ENCODE measurements at regions not wholly inside any gene's neighbourhood (a gene's known extent, or its start where the extent isn't known, plus 50 kb on each side); places are given as distances from the start of the nearest gene placed in this dataset.
"Not testable (repeated sequence)": the region's sequence is repeated elsewhere in the genome, so short reads cannot be mapped to it uniquely, and the experiment has no call there.

GRCh38 chr1:90864681-90865080 is 147.6 kb upstream of the BARHL2 start:
- no peak for DNase-seq (ENCODE audit: low spot score)

DNA sequence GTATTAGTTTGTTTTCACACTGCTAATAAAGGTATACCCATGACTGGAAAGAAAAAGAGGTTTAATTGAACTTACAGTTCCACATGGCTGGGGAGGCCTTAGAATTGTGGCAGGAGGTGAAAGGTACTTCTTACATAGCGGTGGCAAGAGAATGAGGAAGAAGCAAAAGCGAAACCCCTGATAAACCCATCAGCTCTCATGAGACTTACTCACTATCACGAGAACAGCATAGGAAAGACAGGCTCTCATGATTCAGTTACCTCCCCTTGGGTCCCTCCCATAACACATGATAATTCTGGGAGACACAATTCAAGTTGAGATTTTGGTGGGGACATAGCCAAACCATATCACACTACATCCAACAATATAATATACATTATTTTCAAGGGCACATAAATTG is 145.7 kb upstream of the BARHL2 start:
- DNase-seq (ENCODE audit: low spot score) = no peak

DNA sequence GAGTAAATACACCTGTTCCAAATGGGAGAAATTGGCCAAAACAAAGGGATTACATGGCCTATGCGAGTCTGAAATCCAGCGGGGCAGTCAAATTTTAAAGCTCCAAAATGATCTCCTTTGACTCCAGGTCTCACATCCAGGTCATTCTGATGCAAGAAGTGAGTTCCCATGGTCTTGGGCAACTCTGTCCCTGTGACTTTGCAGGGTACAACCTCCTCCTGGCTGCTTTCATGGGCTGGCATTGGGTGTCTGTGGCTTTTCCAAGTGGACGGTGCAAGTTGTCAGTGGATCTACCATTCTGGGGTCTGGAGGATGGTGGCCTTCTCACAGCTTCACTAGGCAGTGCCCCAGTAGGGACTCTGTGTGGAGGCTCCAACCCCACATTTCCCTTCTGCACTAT is 144.3 kb upstream of the BARHL2 start:
- DNase-seq (ENCODE audit: low spot score) = not testable (repeated sequence)

DNA sequence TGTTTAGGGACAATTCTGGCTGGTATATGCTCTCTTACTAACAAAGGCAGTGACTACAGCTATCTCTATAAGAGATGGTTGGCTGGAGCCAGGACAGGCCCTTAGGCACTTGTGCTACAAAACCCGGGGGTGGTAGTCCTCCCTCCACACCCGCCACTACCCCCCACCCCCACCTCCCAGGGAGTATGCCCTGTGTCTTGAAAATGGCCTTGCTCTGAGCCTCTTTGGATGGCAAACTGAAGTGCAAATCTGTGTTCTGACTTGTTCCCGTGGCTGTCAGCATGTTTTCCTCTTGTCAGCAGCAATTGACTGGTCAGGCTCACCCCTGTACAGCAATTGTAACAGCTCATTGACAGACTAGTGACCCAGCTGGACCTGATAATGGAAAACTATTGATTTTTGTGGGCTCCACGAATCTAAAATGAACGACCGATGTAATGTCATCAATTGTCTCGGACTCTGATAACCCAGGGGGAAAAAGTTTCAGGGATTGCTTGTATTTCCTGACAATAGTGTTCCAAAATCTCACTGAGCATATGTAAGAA is 139.4 kb upstream of the BARHL2 start:
- DNase-seq (ENCODE audit: low spot score) = no peak

DNA sequence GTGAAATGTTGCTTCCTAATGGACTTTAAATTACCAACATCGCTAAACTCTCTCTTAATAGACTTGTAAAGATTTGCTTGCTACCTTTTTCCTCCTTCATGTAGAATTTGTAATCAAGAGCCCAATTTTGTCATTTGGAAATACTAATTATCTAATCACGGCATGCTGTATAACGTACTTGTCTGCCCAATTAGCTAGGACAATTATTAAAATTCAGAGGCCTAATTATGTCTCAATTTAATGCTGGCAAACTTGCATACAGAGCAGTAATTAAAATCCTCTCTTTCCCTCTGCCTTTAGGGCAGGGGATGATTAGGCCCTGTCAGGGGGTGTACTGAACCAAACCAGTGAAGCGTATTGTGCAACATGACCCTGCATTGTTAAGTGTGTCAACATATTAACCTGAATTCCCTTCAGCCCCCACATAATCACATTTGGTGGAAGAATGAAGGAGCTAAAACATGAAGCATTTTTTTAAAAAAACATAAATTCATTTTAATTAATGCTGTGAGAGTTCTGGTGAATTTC is 137.4 kb upstream of the BARHL2 start:
- no peak for DNase-seq (ENCODE audit: low spot score)

GRCh38 chr1:90851711-90852050 is 134.6 kb upstream of the BARHL2 start:
- DNase-seq (ENCODE audit: low spot score) = no peak

DNA sequence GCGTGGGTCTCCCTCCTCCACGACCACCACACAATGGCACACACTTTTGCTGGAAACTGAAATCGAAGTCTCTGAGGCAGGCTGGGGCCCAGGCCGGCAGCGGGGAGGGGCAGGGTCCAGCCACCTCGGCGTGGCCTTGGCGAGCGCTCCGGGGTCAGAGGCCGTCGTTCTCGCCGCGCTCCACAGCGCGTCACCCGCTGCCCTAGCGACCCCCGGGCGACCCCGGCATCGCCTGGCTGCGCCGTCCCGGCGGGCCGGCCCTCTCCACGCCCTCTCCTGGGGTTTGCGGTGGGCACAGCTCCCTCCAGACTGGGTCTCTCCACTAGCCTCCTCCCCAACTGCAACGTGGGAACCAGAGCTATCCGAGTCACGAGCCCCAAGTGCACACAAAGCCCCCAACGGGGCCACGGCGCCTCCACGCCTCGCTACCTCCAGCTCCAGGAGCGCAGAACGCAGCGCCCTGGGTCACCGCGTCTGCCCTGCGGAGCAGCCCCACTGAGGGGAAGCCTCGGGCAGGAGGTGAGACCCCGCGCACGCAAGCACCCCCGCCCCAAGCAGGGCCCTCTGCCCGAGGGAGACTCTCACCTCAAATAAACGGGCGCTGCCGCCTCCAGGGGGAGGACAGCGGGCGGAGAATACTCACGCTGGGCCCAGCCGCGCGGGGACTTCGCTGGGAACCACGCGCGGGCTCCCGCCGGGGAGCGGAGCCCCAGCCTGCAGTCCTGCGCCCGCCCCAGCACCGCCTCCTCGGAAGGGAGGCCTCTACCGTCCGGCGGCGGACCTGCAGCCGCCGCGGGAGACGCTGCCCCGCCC is 134.0 kb upstream of the BARHL2 start:
- peak; percentile 73 for DNase-seq (ENCODE audit: low spot score)

GRCh38 chr1:90850181-90850897 is 133.2 kb upstream of the BARHL2 start:
- DNase-seq (ENCODE audit: low spot score) = no peak

- DNase-seq (ENCODE audit: low spot score) = no peak
These were observed 124.4 kb upstream of the BARHL2 start for GRCh38 chr1:90841473-90841872.

DNA sequence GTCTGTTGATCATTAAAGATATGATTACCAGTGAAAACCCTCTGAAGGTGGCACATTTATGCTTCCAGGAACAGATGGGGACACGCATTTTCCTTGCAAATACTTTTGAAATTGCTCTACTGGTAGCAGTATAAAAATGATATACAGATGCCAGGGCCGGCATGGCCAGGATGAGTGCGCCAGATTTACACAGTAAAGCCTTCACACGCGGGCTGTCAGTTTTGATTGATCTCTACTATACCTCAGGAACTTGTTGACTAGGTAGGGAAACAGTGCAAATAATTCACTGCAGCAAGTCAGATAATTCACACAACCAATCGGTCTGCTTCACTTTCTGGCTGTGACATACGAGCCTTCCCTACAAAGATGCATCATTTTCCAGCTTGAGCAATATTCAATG is 123.2 kb upstream of the BARHL2 start:
- no peak for DNase-seq (ENCODE audit: low spot score)

DNA sequence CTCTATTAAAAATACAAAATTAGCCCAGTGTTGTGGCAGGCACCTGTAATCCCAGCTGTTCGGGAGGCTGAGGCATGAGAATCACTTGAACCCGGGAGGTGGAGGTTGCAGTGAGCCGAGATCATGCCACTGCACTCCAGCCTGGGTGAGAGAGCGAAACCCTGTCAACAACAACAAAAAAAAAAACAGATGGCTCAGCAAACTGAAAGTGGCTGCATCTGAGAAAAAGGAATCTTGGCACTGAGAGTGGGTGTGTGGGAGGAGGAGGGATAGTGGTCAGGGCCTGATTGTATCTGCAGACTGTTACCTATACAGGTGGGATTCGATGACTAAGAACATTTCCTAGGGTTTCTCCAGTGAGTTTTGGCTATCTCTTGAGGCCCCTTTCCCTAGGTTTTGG is 122.2 kb upstream of the BARHL2 start:
- no peak for DNase-seq (ENCODE audit: low spot score)

DNA sequence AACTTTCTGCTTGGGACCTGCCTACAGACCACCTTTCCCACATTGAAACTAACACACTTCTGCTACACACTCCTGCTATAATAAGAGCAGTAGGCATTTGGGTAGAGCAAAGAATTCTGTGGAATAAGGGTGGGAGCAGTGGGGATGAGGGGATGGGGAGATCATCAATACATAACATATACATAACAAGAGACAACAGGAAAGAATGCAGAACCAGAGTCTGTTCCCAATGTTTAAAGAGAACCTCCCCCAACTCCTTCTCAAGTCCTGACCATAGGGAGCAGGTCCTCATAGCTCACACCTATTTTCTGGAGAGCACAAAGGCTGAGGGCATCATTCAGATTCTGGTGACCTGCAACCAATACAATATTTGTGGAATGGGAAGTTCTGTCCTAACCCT is 121.6 kb upstream of the BARHL2 start:
- no peak for DNase-seq (ENCODE audit: low spot score)

GRCh38 chr1:90837420-90837819 is 120.3 kb upstream of the BARHL2 start:
- DNase-seq (ENCODE audit: low spot score) = no peak

- DNase-seq (ENCODE audit: low spot score) = no peak
These were observed 119.2 kb upstream of the BARHL2 start for GRCh38 chr1:90836345-90836679.

GRCh38 chr1:90835661-90836344 is 118.7 kb upstream of the BARHL2 start:
- DNase-seq (ENCODE audit: low spot score) = no peak

DNA sequence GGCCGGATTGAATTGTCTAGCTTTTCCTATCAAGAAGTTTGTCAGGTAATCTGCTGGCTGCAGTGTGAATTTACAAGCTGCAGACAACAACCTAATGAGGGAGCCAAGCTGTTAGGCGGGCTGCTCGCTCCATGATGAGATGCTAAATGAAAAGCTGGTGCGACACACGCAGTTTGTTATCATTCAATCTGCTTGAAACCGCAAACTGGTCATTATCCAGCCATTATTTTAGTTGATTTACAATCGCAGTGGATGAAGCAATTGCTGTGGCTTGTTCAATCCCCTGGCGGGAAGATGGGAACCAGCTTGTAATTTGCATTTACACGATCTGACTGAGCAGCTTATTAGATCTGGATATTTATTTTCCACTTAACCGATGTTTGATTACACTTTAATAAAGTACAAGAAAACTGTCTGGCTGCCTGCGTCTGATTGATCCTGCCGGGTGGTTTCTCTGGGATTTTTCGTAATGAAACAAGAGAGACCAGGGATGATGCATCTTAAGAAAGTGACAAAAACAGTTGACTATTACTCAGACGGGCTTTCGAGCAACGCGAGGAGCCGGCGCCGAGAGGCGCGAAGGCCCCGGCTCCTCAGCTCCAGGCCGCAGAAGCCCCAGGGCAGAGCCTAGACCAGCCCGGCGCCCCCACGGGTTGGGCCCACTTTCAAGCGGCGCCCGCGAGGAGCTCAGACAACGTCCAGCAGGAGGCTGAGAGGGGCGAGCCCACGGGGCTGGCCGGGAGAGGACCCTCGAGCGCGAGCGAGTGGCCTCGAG is 118.0 kb upstream of the BARHL2 start:
- no peak for DNase-seq (ENCODE audit: low spot score)

- DNase-seq (ENCODE audit: low spot score) = no peak
These were observed 117.3 kb upstream of the BARHL2 start for GRCh38 chr1:90834354-90834885.

GRCh38 chr1:90833466-90834110 is 116.5 kb upstream of the BARHL2 start:
- no peak for DNase-seq (ENCODE audit: low spot score)

- DNase-seq (ENCODE audit: low spot score) = no peak
These were observed 114.8 kb upstream of the BARHL2 start for GRCh38 chr1:90831910-90832309.

DNA sequence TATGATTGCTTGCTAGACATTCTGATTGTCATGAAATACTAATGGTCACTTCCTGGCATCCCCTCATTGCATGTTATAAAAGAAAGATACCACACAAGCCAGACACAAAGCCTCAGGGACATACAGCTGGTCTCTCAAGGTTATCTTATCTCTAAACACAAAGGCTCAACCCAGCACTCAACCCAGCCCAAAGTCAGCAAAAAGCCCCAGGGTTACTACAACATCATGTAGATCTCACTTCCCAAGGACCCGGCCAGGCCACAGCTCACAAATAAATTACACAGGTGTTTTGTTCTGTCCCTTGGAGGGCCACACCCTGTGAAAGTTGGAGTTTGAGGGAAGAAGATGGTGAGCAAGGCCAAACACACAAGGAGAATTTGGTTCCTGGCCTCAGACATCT is 109.7 kb upstream of the BARHL2 start:
- DNase-seq (ENCODE audit: low spot score) = no peak

DNA sequence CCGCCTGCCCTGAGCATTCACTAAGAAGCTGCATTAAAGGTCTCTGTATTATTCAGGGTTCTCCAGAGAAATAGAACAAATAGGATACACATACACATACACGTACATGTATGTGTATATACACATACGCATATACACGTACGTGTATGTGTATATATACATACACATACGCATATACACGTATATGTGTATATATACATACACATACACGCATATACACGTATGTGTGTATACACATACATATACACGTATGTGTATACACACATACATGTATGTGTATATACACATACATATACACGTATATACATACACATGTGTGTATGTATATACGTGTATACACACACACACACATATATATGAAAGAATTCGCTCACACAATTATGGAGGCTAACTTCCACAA is 108.9 kb upstream of the BARHL2 start:
- no peak for DNase-seq (ENCODE audit: low spot score)
